Natural killer cell (primary cell): ENCODE measurements at regions not wholly inside any gene's neighbourhood (a gene's known extent, or its start where the extent isn't known, plus 50 kb on each side); places are given as distances from the start of the nearest gene placed in this dataset.

Experiments used
- ATAC-seq, 3 donors: fragments of 150-1000 bp in 2 of 3; fragments of 200-7000 bp in 1 of 3; cut with Tn5 transposase; 1 replicate in 1 of 3; 2 replicates in 2 of 3; pipeline ENCODE4 v1.10.0; 2021; ENCODE audit warnings: mild to moderate bottlenecking in 2 of 3, moderate library complexity in 2 of 3
- DNase-seq, 2 donors: peaks; one replicate each; pipeline versions ENCODE4 v3.0.0 to v3.0.0-alpha.2; 2013 to 2021; ENCODE audit warnings: mixed read lengths in 1 of 2
- H3K27ac ChIP-seq: one replicate; pipeline ENCODE4 v1.5.1; 2013; ENCODE audit warnings: mild to moderate bottlenecking, low read length
- H3K27me3 ChIP-seq: one replicate; pipeline ENCODE4 v1.6.1; 2013; ENCODE audit warnings: low read length; ENCODE audit not compliant: control insufficient read depth, insufficient read depth
- H3K36me3 ChIP-seq: one replicate; pipeline ENCODE4 v1.6.1; 2013; ENCODE audit warnings: low read length; ENCODE audit not compliant: control insufficient read depth, insufficient read depth
- H3K4me1 ChIP-seq: one replicate; pipeline ENCODE4 v1.6.1; 2013; ENCODE audit warnings: low read length; ENCODE audit not compliant: control insufficient read depth, insufficient read depth
- H3K4me3 ChIP-seq: one replicate; pipeline ENCODE4 v1.5.1; 2013; ENCODE audit warnings: low read length
- H3K9me3 ChIP-seq: one replicate; pipeline ENCODE4 v1.6.1; 2013; ENCODE audit warnings: low read length; ENCODE audit not compliant: control insufficient read depth, insufficient read depth
- H3K27ac Mint-ChIP-seq, 2 donors: one replicate each; pipeline ENCODE4 v1.8.0; 2022; ENCODE audit warnings: mild to moderate bottlenecking in 2 of 2, mixed read lengths in 2 of 2, moderate library complexity in 1 of 2
- H3K27me3 Mint-ChIP-seq, 2 donors: one replicate each; pipeline ENCODE4 v1.8.0; 2022; ENCODE audit warnings: low read depth in 2 of 2, mixed read lengths in 2 of 2
- H3K36me3 Mint-ChIP-seq: one replicate; pipeline ENCODE4 v1.8.0; 2022; ENCODE audit warnings: mixed read lengths
- H3K4me1 Mint-ChIP-seq, 2 donors: one replicate each; pipeline ENCODE4 v1.8.0; 2022; ENCODE audit warnings: mixed read lengths in 2 of 2
- H3K4me3 Mint-ChIP-seq: one replicate; pipeline ENCODE4 v1.8.0; 2022; ENCODE audit warnings: mild to moderate bottlenecking, moderate library complexity, mixed read lengths
- H3K9me3 Mint-ChIP-seq, 2 donors: one replicate each; pipeline ENCODE4 v1.8.0; 2022; ENCODE audit warnings: mixed read lengths in 2 of 2
- CTCF ChIP-seq: fragments of 200-600 bp; IDR thresholded peaks from one replicate; pipeline ENCODE4 v1.8.0; 2022; ENCODE audit warnings: antibody characterized with exemption
- WGBS: methylation state at CpG from one replicate; pipeline ENCODE4 v1.1.7; 2013; ENCODE audit warnings: missing lambda C conversion rate; ENCODE audit not compliant: insufficient coverage; 5-methylcytosine and 5-hydroxymethylcytosine counted together
- intact Hi-C: fragments of 100-400 bp; cut with micrococcal nuclease; formaldehyde crosslinking; loops from one replicate; pipeline ENCODE4 v1.14.2; 2022

DNA sequence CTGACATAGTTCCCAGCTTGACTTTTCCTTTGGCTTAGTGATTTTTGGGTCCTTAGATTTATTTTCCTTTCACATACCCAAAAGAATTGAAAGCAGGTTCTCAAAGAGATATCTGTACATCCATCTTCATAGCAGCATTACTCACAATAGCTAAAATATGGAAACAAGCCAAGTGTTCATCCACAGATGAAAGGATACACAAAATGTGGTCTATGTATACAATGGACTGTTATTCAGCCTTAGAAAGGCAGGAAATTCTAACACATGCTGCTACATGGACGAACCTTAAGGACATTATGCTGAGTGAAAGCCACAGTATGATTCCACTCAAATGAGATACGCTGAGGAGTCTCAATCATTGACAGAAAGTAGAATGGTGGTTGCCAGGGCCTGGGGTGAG, 171.8 kb downstream of the IGLL1 start:
- no peaks in the 10 kb centered on the region for H3K36me3 Mint-ChIP-seq
- no peak overlapping the region for H3K4me3 Mint-ChIP-seq
- no peak overlapping the region for H3K27ac Mint-ChIP-seq
- WGBS, result 57% methylated on average over 2 of the region's 2 CpGs
- Histone ChIP-seq H3K27ac (no peak overlapping the region), H3K4me1 (no peaks in the 10 kb centered on the region), H3K9me3 (no peaks in the 10 kb centered on the region), H3K4me3 (no peak overlapping the region), H3K36me3 (no peaks in the 10 kb centered on the region), H3K27me3 (no peaks in the 10 kb centered on the region)
- intact Hi-C loops, result no loop called here
- ATAC-seq (no peak), DNase-seq (no peak)
- peaks cover 4 to 10% of the 10 kb centered on the region in 2 donors for H3K27me3 Mint-ChIP-seq
- no peak for TF ChIP-seq CTCF
- H3K4me1 Mint-ChIP-seq, result no peaks in the 10 kb centered on the region
- H3K9me3 Mint-ChIP-seq, result no peaks in the 10 kb centered on the region

DNA sequence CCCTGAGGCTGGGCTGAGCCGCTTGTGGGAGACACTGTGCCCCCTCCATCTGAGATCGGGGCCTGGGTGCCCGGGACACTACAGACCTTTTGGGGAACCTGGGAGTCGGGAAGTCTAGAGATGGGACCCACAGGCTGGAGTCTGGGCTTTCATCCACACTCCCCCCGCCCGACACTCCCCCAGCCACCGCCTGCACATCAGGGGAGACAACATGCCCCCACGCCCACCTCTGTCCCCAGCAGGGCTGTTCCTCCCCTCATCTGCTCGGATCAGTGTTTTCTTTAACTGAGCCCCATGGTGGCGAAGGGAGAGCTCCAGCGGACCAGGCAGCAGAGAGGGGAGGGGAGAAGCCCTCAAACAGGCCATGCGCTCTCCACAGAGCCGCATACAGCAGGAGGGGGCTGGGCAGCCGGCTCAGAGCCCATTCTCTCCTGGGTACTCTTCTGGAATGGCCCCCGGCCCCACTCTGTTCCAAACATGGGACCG, 174.7 kb downstream of the IGLL1 start:
- intact Hi-C loops, result no loop called here
- H3K4me3 ChIP-seq, result no peak overlapping the region
- no peaks in the 10 kb centered on the region for H3K36me3 ChIP-seq
- ATAC-seq (no peak), DNase-seq (no peak)
- Mint-ChIP-seq H3K4me1 (no peaks in the 10 kb centered on the region), H3K27me3 (peaks cover 4 to 10% of the 10 kb centered on the region in 2 donors), H3K27ac (no peak overlapping the region), H3K9me3 (no peaks in the 10 kb centered on the region), H3K36me3 (no peaks in the 10 kb centered on the region), H3K4me3 (no peak overlapping the region)
- H3K4me1 ChIP-seq, result peaks cover 5% of the 10 kb centered on the region
- no peak overlapping the region for H3K27ac ChIP-seq
- 87% methylated on average over 16 of the region's 16 CpGs for WGBS
- TF ChIP-seq CTCF, result no peak
- H3K27me3 ChIP-seq, result no peaks in the 10 kb centered on the region
- H3K9me3 ChIP-seq, result no peaks in the 10 kb centered on the region

DNA sequence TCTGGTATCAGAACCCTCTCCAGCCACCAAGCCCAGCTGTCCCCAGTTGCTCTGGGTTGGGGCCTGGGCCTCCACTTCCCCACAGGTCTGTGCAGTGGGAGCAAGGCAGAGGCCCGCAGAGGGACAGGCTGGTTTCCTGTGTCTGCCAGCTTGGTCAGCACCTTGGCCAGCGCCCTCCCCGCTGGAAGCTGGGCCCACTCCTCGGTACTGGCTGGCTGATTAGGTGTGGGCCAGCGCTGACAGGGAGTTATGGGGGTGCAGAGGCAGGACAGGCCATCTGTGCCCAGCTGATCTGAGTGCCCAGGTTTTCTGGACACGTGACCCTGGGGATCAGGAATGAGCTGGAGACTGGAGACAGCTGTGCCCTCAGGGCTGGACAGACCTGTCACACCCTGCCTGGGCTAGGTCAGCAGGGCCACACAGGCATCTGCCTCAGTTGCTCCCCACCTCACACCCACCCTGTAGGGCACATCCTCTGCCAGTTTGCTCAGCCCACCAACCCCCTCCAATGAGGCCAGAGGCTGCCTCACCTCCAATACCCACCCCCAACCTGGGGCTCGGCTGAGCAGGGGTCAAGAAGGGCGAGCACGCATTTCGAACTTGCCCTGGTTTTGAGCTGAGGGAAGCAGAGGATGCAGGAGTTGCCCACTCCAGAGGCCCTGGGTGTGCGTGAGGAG, 175.3 kb downstream of the IGLL1 start:
- Histone ChIP-seq H3K4me3 (no peak overlapping the region), H3K36me3 (no peaks in the 10 kb centered on the region), H3K27ac (no peak overlapping the region), H3K27me3 (no peaks in the 10 kb centered on the region), H3K4me1 (peaks cover 5% of the 10 kb centered on the region), H3K9me3 (no peaks in the 10 kb centered on the region)
- H3K4me1 Mint-ChIP-seq, result no peaks in the 10 kb centered on the region
- H3K27me3 Mint-ChIP-seq, result peaks cover 4 to 10% of the 10 kb centered on the region in 2 donors
- TF ChIP-seq CTCF, result no peak
- 58% methylated on average over 11 of the region's 11 CpGs for WGBS
- no peaks in the 10 kb centered on the region for H3K9me3 Mint-ChIP-seq
- no peak for ATAC-seq
- H3K27ac Mint-ChIP-seq, result no peak overlapping the region
- intact Hi-C loops, result no loop called here
- no peak overlapping the region for H3K4me3 Mint-ChIP-seq
- no peaks in the 10 kb centered on the region for H3K36me3 Mint-ChIP-seq
- no peak for DNase-seq
